Spleen (tissue), 11 donors: ENCODE measurements at regions not wholly inside any gene's neighbourhood (a gene's known extent, or its start where the extent isn't known, plus 50 kb on each side); places are given as distances from the start of the nearest gene placed in this dataset.

Experiments
- DNase-seq: peaks from one replicate; pipeline ENCODE4 v3.0.0-alpha.2; 2020
- H3K27ac ChIP-seq, 8 donors: fragments of 200-600 bp; sonication (generic) in 7 of 8; 1 replicate in 4 of 8; 2 replicates in 4 of 8; pipeline versions ENCODE4 v1.5.0 to v1.8.0; 2016 to 2021; ENCODE audit warnings: inconsistent platforms in 4 of 8, mild to moderate bottlenecking in 4 of 8, moderate library complexity in 1 of 8
- H3K27me3 ChIP-seq, 7 donors: fragments of 200-600 bp; sonication (generic) in 6 of 7; replicated peaks in 1 of 7; 1 replicate in 4 of 7; 2 replicates in 3 of 7; pipeline versions ENCODE4 v1.5.0 to v1.8.0; 2016 to 2021; ENCODE audit warnings: inconsistent platforms in 3 of 7, mild to moderate bottlenecking in 1 of 7
- H3K36me3 ChIP-seq, 6 donors: fragments of 200-600 bp; sonication (generic) in 5 of 6; 1 replicate in 4 of 6; 2 replicates in 2 of 6; pipeline versions ENCODE4 v1.5.0 to v1.8.0; 2016 to 2021; ENCODE audit warnings: inconsistent platforms in 2 of 6
- H3K4me1 ChIP-seq, 6 donors: fragments of 200-600 bp; sonication (generic) in 5 of 6; 1 replicate in 3 of 6; 2 replicates in 3 of 6; pipeline versions ENCODE4 v1.5.0 to v1.8.0; 2016 to 2021; ENCODE audit warnings: inconsistent platforms in 3 of 6
- H3K4me3 ChIP-seq, 8 donors: fragments of 200-600 bp; sonication (generic) in 7 of 8; 1 replicate in 4 of 8; 2 replicates in 4 of 8; pipeline versions ENCODE4 v1.5.0 to v1.8.0; 2016 to 2021; ENCODE audit warnings: inconsistent platforms in 4 of 8, mild to moderate bottlenecking in 4 of 8, moderate library complexity in 2 of 8
- H3K9me3 ChIP-seq, 8 donors: fragments of 200-600 bp; sonication (generic) in 7 of 8; 1 replicate in 4 of 8; 2 replicates in 4 of 8; pipeline versions ENCODE4 v1.5.0 to v1.8.0; 2016 to 2021; ENCODE audit warnings: inconsistent platforms in 4 of 8
- POLR2A ChIP-seq, 3 donors: fragments of 450-650 bp; IDR thresholded peaks; one replicate each; pipeline ENCODE4 v1.5.1; 2017; ENCODE audit warnings: antibody characterized with exemption in 3 of 3, mild to moderate bottlenecking in 1 of 3
- POLR2AphosphoS5 ChIP-seq, 3 donors: sonication (generic); formaldehyde crosslinking; IDR thresholded peaks; one replicate each; pipeline ENCODE4 v1.5.1; 2017; ENCODE audit warnings: antibody characterized with exemption in 3 of 3
- WGBS, 5 donors: extraction: QIAGEN DNeasy Blood & Tissue Kit in 3 of 5; methylation state at CpG; one replicate each; pipeline versions ENCODE4 v1.1.5 to v1.1.7; 2013 to 2018; 5-methylcytosine and 5-hydroxymethylcytosine counted together
- intact Hi-C: fragments of 100-400 bp; cut with DNase I; formaldehyde crosslinking; loops from one replicate; pipeline ENCODE4 v1.15.0; 2023; ENCODE audit warnings: low total_unique reads
- TF ChIP-seq, protein P1 (sequence below), 11 experiments: fragments of 200-600 bp in 7 of 11; fragments of 450-650 bp in 4 of 11; sonication (generic) in 4 of 11; IDR thresholded peaks in 8 of 11; conservative IDR thresholded peaks in 3 of 11; 1 replicate in 7 of 11; 2 replicates in 4 of 11; pipeline versions ENCODE4 v1.4.0 to v1.8.0; 2016 to 2021; ENCODE audit warnings: antibody characterized with exemption in 11 of 11, inconsistent platforms in 4 of 11, mild to moderate bottlenecking in 1 of 11
- donor health status: healthy with polysubstance abuse.
- donor health status: DM: no; HTN: no; CAD: no; lungs with moderate emphysema.
- donor health status: DM: no; HTN: no; CAD: no.
- donor health status: Bipolar disorder and iron deficiency.
- donor health status: healthy.
- donor health status: DM: no; HTN: no; CAD: no.
- donor health status: DM: yes; HTN: yes; CAD: no.

DNA sequence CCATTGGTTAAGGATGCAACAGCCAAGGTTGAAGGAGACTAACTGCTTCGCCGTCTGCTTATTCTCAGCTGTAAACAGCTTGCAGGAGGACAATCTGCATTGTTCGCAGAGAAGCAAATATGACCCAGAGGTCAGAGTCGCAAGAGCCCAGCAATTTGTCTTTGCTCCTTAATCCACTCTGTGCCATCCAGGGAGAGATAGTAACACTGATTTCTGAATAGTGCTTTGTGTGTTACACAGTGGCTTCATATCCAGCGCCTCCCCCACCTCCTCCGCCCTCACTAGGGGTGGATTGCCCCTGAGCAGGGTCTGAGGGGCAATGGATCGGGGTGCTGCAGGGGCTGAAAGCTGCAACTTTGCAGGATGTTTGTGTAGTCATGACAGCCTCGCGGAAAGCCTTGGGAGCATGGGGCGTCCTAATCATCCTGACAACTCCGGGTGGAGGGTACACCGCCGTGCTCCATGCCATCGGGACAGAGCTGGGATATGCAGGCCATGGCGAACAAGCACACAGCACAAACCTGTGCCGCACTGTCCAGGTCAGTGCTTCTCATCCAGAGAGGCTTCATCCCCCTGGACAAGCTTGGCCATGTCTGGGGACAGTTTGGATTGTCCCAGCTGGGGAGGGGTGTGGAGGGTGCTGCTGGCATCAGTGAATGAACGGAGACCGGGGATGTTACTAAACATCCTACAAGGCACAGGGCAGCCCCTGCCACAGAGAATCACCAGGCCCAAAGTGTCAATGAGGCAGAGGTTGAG is 103.1 kb upstream of the INSIG1 start:
- Histone ChIP-seq H3K36me3 (no peaks in the 10 kb centered on the region), H3K4me1 (peaks cover 0 to 6% (median 5%) of the 10 kb centered on the region in 6 donors), H3K9me3 (peaks cover 7 to 39% (median 29%) of the 10 kb centered on the region in 8 donors), H3K27ac (no peak overlapping the region), H3K27me3 (peaks cover 0 to 28% (median 0%) of the 10 kb centered on the region in 7 donors), H3K4me3 (no peak overlapping the region)
- no peak for TF ChIP-seq POLR2AphosphoS5 (IDR thresholded peaks at IDR 0.05)
- no peak for DNase-seq
- WGBS, 5 donors = 73 to 83% (median 78%) methylated on average over 14 to 18 of the region's 18 CpGs
- intact Hi-C loops = no loop called here

DNA sequence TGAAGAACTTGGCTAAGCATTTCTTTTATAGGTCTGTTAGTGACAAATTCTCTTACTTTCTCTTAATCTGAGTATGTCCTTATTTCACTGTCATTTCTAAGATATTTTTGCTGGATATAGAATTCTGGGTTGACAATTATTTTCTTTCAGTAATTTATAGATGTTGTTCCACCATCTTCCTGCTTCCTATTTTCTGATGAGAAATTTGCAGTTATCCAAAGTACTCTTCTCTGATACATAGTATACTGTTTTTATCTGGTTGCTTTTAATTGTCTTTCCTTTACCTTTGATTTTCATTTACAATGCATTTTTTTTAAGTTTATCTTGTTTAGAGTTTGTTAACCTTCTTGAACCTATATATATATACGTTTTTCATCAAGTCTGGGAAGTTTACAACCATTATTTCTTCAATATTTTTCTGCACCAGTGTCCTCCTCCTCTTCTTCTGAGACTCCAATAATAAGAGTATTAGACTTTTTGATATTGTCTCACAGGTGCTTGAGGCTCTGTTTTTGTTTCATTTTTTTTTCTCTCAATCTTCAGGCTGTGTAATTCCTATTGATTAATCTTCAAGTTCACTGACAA is 101.6 kb upstream of the INSIG1 start:
- Histone ChIP-seq H3K4me3 (no peak overlapping the region), H3K4me1 (peaks cover 0 to under 1% (median 0%) of the 10 kb centered on the region in 6 donors), H3K36me3 (no peaks in the 10 kb centered on the region), H3K9me3 (peaks cover 7 to 39% (median 29%) of the 10 kb centered on the region in 8 donors), H3K27me3 (peaks cover 0 to 15% (median 0%) of the 10 kb centered on the region in 7 donors), H3K27ac (no peak overlapping the region)
- 67 to 83% (median 76%) methylated on average over 1 of the region's 1 CpG for WGBS, 5 donors
- intact Hi-C loops = no loop called here
- DNase-seq = no peak
- TF ChIP-seq, protein P1, sequence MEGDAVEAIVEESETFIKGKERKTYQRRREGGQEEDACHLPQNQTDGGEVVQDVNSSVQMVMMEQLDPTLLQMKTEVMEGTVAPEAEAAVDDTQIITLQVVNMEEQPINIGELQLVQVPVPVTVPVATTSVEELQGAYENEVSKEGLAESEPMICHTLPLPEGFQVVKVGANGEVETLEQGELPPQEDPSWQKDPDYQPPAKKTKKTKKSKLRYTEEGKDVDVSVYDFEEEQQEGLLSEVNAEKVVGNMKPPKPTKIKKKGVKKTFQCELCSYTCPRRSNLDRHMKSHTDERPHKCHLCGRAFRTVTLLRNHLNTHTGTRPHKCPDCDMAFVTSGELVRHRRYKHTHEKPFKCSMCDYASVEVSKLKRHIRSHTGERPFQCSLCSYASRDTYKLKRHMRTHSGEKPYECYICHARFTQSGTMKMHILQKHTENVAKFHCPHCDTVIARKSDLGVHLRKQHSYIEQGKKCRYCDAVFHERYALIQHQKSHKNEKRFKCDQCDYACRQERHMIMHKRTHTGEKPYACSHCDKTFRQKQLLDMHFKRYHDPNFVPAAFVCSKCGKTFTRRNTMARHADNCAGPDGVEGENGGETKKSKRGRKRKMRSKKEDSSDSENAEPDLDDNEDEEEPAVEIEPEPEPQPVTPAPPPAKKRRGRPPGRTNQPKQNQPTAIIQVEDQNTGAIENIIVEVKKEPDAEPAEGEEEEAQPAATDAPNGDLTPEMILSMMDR (IDR thresholded peaks at IDR 0.05 in 8 of 11, conservative IDR thresholded peaks at IDR 0.05 in 3 of 11) = no peak
- TF ChIP-seq POLR2A (IDR thresholded peaks at IDR 0.05) (no peak), POLR2AphosphoS5 (IDR thresholded peaks at IDR 0.05) (no peak)

DNA sequence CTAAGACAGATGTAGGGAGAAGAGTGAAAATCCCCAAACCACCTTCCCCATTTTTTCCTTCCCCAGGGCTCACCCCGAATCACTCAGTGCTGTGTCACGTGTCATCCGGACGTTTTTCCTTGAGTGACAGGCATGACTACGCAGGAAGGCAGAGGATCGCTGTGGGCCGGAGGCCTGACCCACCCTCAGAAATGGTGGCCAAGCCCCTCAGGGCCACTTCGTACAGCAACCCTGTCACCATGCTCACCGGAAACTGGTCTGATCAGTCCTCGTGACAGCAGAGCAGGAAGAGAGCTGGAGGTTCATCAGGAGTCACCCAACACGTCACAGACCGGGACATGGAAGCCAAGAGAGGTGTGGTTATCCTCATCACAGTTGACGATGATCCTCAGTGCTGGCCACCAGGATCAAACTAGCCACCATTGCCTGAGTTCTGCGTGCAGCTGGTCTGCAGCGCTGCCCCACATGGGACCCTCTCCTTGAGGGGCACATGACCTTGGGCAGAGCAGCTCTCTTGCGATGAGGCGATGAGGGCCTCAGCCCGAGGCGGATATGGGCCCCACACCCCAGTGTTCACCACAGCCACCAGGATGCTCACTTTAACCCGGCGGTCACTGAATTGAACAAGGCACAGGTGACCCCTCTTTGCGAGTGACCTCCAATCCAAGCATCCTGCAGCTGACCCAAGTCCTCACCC is 99.3 kb upstream of the INSIG1 start:
- Histone ChIP-seq H3K9me3 (peaks cover 7 to 39% (median 29%) of the 10 kb centered on the region in 8 donors), H3K4me1 (no peaks in the 10 kb centered on the region), H3K27ac (no peak overlapping the region), H3K27me3 (peaks cover 0 to 5% (median 0%) of the 10 kb centered on the region in 7 donors), H3K36me3 (no peaks in the 10 kb centered on the region), H3K4me3 (no peak overlapping the region)
- no peak for DNase-seq
- 80 to 89% (median 84%) methylated on average over 21 to 22 of the region's 22 CpGs for WGBS, 5 donors
- intact Hi-C loops = no loop called here
- TF ChIP-seq, protein P1 (IDR thresholded peaks at IDR 0.05 in 8 of 11, conservative IDR thresholded peaks at IDR 0.05 in 3 of 11) = no peak
- TF ChIP-seq POLR2AphosphoS5 (IDR thresholded peaks at IDR 0.05) (no peak), POLR2A (IDR thresholded peaks at IDR 0.05) (no peak)

DNA sequence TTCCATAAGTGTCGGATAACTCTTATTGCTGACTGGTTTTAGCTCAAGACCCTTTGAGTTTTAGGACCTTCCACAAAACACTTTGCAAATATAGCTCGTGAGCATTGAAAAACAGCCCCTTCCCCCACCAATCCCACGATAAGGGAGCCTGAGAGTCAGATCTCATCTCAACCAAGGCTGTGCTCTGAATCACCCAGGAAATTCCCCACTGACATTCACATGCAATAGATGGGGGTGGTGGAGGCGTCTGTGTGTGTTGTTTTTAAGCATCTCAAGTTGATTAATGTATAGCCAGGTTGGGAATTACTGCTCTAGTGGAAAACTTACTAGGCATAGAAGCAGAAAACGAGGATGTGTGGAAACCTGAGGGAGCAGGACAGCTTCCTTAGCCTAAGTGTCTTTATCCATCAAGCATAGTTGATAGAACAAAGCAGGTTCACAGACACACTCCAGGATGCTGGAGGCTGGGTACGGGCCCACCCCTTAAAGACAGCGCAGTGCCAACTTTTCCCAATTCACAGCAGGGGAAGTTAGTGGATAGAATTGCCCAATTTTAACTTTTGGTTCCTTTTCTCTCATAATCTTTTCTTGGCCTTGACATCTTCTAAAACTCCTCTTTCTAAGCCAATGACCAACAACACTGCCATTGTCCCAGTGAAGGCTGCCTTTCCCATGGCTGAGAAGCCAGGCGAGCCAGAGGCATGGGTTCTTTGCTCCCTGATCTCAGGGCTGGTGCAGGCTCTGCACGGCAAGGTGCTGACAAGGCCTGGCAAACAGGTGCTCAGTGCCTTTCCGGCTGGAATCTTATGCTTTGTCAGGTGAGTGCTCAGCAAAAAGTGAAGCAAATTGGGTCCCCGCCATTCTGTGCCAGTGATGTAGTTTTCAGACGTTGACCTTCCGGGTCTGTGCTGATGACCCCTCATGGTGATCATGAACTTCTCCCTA is 98.5 kb upstream of the INSIG1 start:
- TF ChIP-seq POLR2A (IDR thresholded peaks at IDR 0.05) (no peak), POLR2AphosphoS5 (IDR thresholded peaks at IDR 0.05) (no peak)
- TF ChIP-seq, protein P1 (IDR thresholded peaks at IDR 0.05 in 8 of 11, conservative IDR thresholded peaks at IDR 0.05 in 3 of 11) = no peak
- WGBS, 5 donors = 73 to 84% (median 77%) methylated on average over 13 of the region's 13 CpGs
- Histone ChIP-seq H3K4me1 (no peaks in the 10 kb centered on the region), H3K27ac (no peak overlapping the region), H3K27me3 (peaks cover 0 to 4% (median 0%) of the 10 kb centered on the region in 7 donors), H3K4me3 (no peak overlapping the region), H3K9me3 (peaks cover 7 to 39% (median 29%) of the 10 kb centered on the region in 8 donors), H3K36me3 (no peaks in the 10 kb centered on the region)
- DNase-seq = no peak
- intact Hi-C loops = no loop called here
